ENCODE measurements at regions not wholly inside any gene's neighbourhood (a gene's known extent, or its start where the extent isn't known, plus 50 kb on each side); places are given as distances from the start of the nearest gene placed in this dataset.

GRCh38 chr13:111404746-111405145 is 84.3 kb downstream of the TEX29 start:
- TF ChIP-seq, protein P1, sequence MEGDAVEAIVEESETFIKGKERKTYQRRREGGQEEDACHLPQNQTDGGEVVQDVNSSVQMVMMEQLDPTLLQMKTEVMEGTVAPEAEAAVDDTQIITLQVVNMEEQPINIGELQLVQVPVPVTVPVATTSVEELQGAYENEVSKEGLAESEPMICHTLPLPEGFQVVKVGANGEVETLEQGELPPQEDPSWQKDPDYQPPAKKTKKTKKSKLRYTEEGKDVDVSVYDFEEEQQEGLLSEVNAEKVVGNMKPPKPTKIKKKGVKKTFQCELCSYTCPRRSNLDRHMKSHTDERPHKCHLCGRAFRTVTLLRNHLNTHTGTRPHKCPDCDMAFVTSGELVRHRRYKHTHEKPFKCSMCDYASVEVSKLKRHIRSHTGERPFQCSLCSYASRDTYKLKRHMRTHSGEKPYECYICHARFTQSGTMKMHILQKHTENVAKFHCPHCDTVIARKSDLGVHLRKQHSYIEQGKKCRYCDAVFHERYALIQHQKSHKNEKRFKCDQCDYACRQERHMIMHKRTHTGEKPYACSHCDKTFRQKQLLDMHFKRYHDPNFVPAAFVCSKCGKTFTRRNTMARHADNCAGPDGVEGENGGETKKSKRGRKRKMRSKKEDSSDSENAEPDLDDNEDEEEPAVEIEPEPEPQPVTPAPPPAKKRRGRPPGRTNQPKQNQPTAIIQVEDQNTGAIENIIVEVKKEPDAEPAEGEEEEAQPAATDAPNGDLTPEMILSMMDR (conservative IDR thresholded peaks at IDR 0.05; ENCODE audit: low read depth in 2 of 2), result no peak
- TF ChIP-seq EZH2phosphoT487 (IDR thresholded peaks at IDR 0.05; ENCODE audit: unreplicated experiment), result no peak

All from GM23338 (cell line).